Hepatocyte (in vitro differentiated cells): ENCODE measurements at regions not wholly inside any gene's neighbourhood (a gene's known extent, or its start where the extent isn't known, plus 50 kb on each side); places are given as distances from the start of the nearest gene placed in this dataset.

Experiments used
- EZH2 ChIP-seq: fragments of 200-600 bp; sonication (generic); IDR thresholded peaks from 2 replicates; pipeline ENCODE4 v1.6.1; 2016; ENCODE audit warnings: antibody characterized with exemption, mild to moderate bottlenecking, borderline replicate concordance
- EZH2phosphoT487 ChIP-seq: fragments of 200-600 bp; sonication (generic); IDR thresholded peaks from one replicate; pipeline ENCODE4 v1.6.1; 2018; ENCODE audit warnings: antibody characterized with exemption, mild to moderate bottlenecking, low read depth, moderate library complexity; ENCODE audit not compliant: unreplicated experiment, severe bottlenecking
- TF ChIP-seq, protein P1 (sequence below): fragments of 200-600 bp; sonication (generic); IDR thresholded peaks from 2 replicates; pipeline ENCODE4 v1.5.1; 2016; ENCODE audit warnings: antibody characterized with exemption, mild to moderate bottlenecking; ENCODE audit not compliant: poor library complexity

DNA sequence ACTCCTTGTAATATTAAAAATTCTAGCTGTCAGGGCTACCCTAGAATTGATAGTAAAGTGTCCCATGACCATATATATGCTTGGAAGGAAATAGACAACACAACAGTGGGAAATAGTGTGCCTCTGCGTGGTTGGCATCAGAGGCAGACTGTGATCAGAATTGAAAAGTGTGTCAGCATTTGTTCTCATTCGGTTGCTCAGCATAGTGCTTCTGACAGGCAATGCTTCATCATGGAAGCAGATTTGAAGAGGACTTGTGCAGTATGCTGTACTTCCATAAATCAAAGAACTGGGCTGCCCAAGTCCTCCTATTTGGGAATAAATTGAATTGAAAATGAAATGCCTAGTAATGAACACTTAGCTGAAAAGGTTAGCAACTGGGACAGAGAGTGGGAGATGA lies 435.7 kb downstream of the DIPK2A start:
- TF ChIP-seq, protein P1, sequence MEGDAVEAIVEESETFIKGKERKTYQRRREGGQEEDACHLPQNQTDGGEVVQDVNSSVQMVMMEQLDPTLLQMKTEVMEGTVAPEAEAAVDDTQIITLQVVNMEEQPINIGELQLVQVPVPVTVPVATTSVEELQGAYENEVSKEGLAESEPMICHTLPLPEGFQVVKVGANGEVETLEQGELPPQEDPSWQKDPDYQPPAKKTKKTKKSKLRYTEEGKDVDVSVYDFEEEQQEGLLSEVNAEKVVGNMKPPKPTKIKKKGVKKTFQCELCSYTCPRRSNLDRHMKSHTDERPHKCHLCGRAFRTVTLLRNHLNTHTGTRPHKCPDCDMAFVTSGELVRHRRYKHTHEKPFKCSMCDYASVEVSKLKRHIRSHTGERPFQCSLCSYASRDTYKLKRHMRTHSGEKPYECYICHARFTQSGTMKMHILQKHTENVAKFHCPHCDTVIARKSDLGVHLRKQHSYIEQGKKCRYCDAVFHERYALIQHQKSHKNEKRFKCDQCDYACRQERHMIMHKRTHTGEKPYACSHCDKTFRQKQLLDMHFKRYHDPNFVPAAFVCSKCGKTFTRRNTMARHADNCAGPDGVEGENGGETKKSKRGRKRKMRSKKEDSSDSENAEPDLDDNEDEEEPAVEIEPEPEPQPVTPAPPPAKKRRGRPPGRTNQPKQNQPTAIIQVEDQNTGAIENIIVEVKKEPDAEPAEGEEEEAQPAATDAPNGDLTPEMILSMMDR, result no peak
- TF ChIP-seq EZH2 (no peak), EZH2phosphoT487 (no peak)
